CD4-positive, alpha-beta memory T cell (primary cell): ENCODE measurements at regions not wholly inside any gene's neighbourhood (a gene's known extent, or its start where the extent isn't known, plus 50 kb on each side); places are given as distances from the start of the nearest gene placed in this dataset.

Source experiments
- CTCF ChIA-PET: fragments of 350-600 bp; sonication (Branson Sonifier 250); formaldehyde crosslinking; loops from one replicate; lab custom pipeline; 2021; ENCODE audit warnings: inconsistent platforms; ENCODE audit not compliant: partially characterized antibody; lab: Charles Lee
- POLR2A ChIA-PET: fragments of 350-600 bp; sonication (Branson Sonifier 250); formaldehyde crosslinking; loops from one replicate; lab custom pipeline; 2021; ENCODE audit not compliant: partially characterized antibody; lab: Charles Lee
- DNase-seq, 5 donors: peaks; one replicate each; pipeline versions ENCODE4 v3.0.0 to v3.0.0-alpha.2; 2020 to 2022; ENCODE audit warnings: mixed read lengths in 1 of 5
- H3K27ac ChIP-seq: one replicate; pipeline ENCODE4 v1.7.0; 2013; ENCODE audit warnings: low read depth, low read length
- H3K27me3 ChIP-seq: 2 replicates; pipeline ENCODE4 v1.7.0; 2013; ENCODE audit warnings: mild to moderate bottlenecking, low read length, moderate library complexity; ENCODE audit not compliant: insufficient read depth
- H3K36me3 ChIP-seq: 2 replicates; pipeline ENCODE4 v1.7.0; 2013; ENCODE audit warnings: mild to moderate bottlenecking, low read length, moderate library complexity; ENCODE audit not compliant: insufficient read depth
- H3K4me1 ChIP-seq: 2 replicates; pipeline ENCODE4 v1.7.0; 2013; ENCODE audit warnings: mild to moderate bottlenecking, low read length, moderate library complexity; ENCODE audit not compliant: insufficient read depth
- H3K4me3 ChIP-seq, 2 donors: one replicate each; pipeline ENCODE4 v1.7.0; 2013; ENCODE audit warnings: low read length in 2 of 2, mild to moderate bottlenecking in 1 of 2
- H3K9me3 ChIP-seq, 2 donors: one replicate each; pipeline ENCODE4 v1.7.0; 2013; ENCODE audit warnings: low read length in 2 of 2, control low read depth in 1 of 2; ENCODE audit not compliant: control insufficient read depth in 1 of 2
- H3K27ac Mint-ChIP-seq, 7 donors: one replicate each; pipeline ENCODE4 v1.8.0; 2020 to 2021; ENCODE audit warnings: mixed read lengths in 7 of 7, mild to moderate bottlenecking in 6 of 7, inconsistent platforms in 3 of 7, moderate library complexity in 3 of 7
- H3K27me3 Mint-ChIP-seq, 2 donors: one replicate each; pipeline ENCODE4 v1.8.0; 2020 to 2021; ENCODE audit warnings: mixed read lengths in 2 of 2
- H3K36me3 Mint-ChIP-seq, 2 donors: one replicate each; pipeline ENCODE4 v1.8.0; 2020 to 2021; ENCODE audit warnings: mixed read lengths in 2 of 2, inconsistent platforms in 1 of 2, mild to moderate bottlenecking in 1 of 2
- H3K4me1 Mint-ChIP-seq, 4 donors: one replicate each; pipeline ENCODE4 v1.8.0; 2020 to 2021; ENCODE audit warnings: mixed read lengths in 4 of 4, mild to moderate bottlenecking in 1 of 4
- H3K4me3 Mint-ChIP-seq, 8 donors: one replicate each; pipeline ENCODE4 v1.8.0; 2020 to 2021; ENCODE audit warnings: mixed read lengths in 8 of 8, mild to moderate bottlenecking in 7 of 8, moderate library complexity in 6 of 8, inconsistent platforms in 3 of 8
- H3K9me3 Mint-ChIP-seq, 8 donors: one replicate each; pipeline ENCODE4 v1.8.0; 2020 to 2021; ENCODE audit warnings: mixed read lengths in 8 of 8, mild to moderate bottlenecking in 5 of 8, inconsistent platforms in 3 of 8, moderate library complexity in 1 of 8
- intact Hi-C: fragments of 100-400 bp; cut with micrococcal nuclease; formaldehyde crosslinking; loops from one replicate; pipeline ENCODE4 v1.15.1; 2023

DNA sequence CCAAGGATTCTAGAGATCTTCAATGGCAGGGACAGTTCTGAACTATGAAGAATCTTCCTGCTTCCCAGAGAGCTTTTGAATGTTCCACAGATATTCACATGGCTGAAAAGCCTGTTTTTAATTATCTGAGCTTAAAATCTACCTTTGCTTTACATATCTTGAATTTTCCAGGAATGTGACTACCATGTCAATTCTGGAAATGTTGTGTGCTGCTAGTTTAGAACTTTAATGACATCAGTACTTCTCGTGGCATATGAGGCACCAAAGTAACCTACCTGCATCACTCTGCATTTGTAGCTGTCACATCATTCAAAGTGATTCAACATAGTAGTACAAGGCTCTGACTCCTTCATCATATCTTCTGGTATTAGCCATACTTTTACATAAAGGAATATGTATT lies 122.7 kb upstream of the NFIA start:
- Mint-ChIP-seq H3K4me3 (no peak overlapping the region), H3K4me1 (no peaks in the 10 kb centered on the region), H3K27me3 (peaks cover 9 to 24% of the 10 kb centered on the region in 2 donors), H3K27ac (peak overlapping the region in 1 of 7 donors; percentile 3), H3K36me3 (no peaks in the 10 kb centered on the region), H3K9me3 (peaks cover 2 to 26% (median 11%) of the 10 kb centered on the region in 8 donors)
- Histone ChIP-seq H3K4me1 (no peaks in the 10 kb centered on the region), H3K27ac (no peak overlapping the region), H3K9me3 (no peaks in the 10 kb centered on the region), H3K27me3 (no peaks in the 10 kb centered on the region), H3K36me3 (no peaks in the 10 kb centered on the region), H3K4me3 (no peak overlapping the region)
- ChIA-PET CTCF (interaction anchor here (0.5 kb wide), 1 partner anchor 534 kb away, joined by 3 read pairs; no protein-coding TSS in a partner anchor), POLR2A (no interaction called here)
- DNase-seq = no peak
- intact Hi-C loops = no loop called here

GRCh38 chr1:60958001-60958400 lies 124.4 kb upstream of the NFIA start:
- no peaks in the 10 kb centered on the region for H3K4me1 ChIP-seq
- peaks cover 0 to 14% (median 2%) of the 10 kb centered on the region in 8 donors for H3K9me3 Mint-ChIP-seq
- H3K36me3 ChIP-seq = no peaks in the 10 kb centered on the region
- H3K4me3 ChIP-seq = no peak overlapping the region
- H3K27ac Mint-ChIP-seq = no peak overlapping the region
- H3K27me3 Mint-ChIP-seq = peaks cover 12 to 23% of the 10 kb centered on the region in 2 donors
- no peak overlapping the region for H3K4me3 Mint-ChIP-seq
- ChIA-PET POLR2A (no interaction called here), CTCF (no interaction called here)
- H3K27ac ChIP-seq = no peak overlapping the region
- H3K4me1 Mint-ChIP-seq = no peaks in the 10 kb centered on the region
- DNase-seq = no peak
- no peaks in the 10 kb centered on the region for H3K9me3 ChIP-seq
- H3K36me3 Mint-ChIP-seq = no peaks in the 10 kb centered on the region
- H3K27me3 ChIP-seq = no peaks in the 10 kb centered on the region
- intact Hi-C loops = no loop called here

DNA sequence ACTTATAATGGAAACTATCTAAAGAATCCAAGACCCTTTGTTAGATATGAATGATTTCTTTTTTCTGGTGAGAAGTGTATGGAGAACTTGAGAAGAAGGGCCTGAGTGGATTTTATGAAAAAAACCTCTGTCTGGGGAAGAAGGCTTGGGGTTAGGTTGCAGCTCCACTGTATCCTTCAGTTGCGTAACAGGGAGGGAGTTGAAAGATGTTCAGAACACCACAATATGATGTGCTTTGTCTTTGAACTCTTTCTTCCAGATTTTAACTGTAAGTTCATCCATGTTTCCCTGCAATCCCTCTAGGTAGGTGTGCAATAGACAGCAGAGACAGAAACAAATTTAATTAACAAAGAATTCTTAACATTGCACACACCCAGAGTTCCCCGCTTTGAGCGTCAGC lies 125.8 kb upstream of the NFIA start:
- H3K4me3 ChIP-seq = no peak overlapping the region
- intact Hi-C loops = no loop called here
- Mint-ChIP-seq H3K36me3 (no peaks in the 10 kb centered on the region), H3K27ac (no peak overlapping the region), H3K4me1 (no peaks in the 10 kb centered on the region), H3K27me3 (peaks cover 6 to 30% of the 10 kb centered on the region in 2 donors), H3K4me3 (no peak overlapping the region), H3K9me3 (peaks cover 0 to 6% (median 0%) of the 10 kb centered on the region in 8 donors)
- H3K36me3 ChIP-seq = no peaks in the 10 kb centered on the region
- no peak for DNase-seq
- H3K9me3 ChIP-seq = no peaks in the 10 kb centered on the region
- ChIA-PET CTCF (no interaction called here), POLR2A (no interaction called here)
- no peaks in the 10 kb centered on the region for H3K27me3 ChIP-seq
- no peak overlapping the region for H3K27ac ChIP-seq
- H3K4me1 ChIP-seq = no peaks in the 10 kb centered on the region

DNA sequence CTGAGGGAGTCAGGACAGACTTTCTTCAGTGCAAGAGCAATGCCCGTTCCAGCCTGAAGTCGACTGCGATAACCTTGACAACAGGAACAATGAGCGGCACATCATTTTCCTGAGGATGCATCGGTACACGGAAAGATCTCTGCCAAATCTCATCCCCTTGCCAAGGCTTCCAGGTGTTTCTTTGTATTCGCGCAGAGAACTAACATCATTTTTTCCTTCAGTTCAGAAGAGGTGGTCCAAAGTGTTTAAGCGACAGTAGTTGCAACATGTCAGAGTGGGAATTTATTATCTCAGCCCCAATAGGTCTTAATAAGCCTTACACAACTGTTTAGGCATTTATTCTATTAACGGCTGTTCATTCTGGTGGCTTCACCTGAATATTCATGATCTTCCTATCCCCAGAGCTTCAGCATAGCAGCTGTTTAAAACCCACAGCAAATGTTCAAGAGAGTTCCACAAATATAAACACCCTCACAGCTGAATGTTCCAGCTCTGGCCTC lies 129.7 kb upstream of the NFIA start:
- intact Hi-C loops = no loop called here
- no peaks in the 10 kb centered on the region for H3K4me1 Mint-ChIP-seq
- no peak overlapping the region for H3K4me3 Mint-ChIP-seq
- no peaks in the 10 kb centered on the region for H3K36me3 ChIP-seq
- no peaks in the 10 kb centered on the region for H3K4me1 ChIP-seq
- no peaks in the 10 kb centered on the region for H3K9me3 ChIP-seq
- no peak overlapping the region for H3K27ac Mint-ChIP-seq
- ChIA-PET POLR2A (no interaction called here), CTCF (no interaction called here)
- no peaks in the 10 kb centered on the region for H3K36me3 Mint-ChIP-seq
- H3K27ac ChIP-seq = no peak overlapping the region
- DNase-seq = no peak
- no peaks in the 10 kb centered on the region for H3K27me3 ChIP-seq
- peaks cover 15 to 34% of the 10 kb centered on the region in 2 donors for H3K27me3 Mint-ChIP-seq
- peaks cover 0 to 6% (median 0%) of the 10 kb centered on the region in 8 donors for H3K9me3 Mint-ChIP-seq
- no peak overlapping the region for H3K4me3 ChIP-seq

- no peaks in the 10 kb centered on the region for H3K4me1 Mint-ChIP-seq
- H3K27ac Mint-ChIP-seq = no peak overlapping the region
- Histone ChIP-seq H3K36me3 (no peaks in the 10 kb centered on the region), H3K9me3 (no peaks in the 10 kb centered on the region), H3K27ac (no peak overlapping the region), H3K4me1 (no peaks in the 10 kb centered on the region), H3K27me3 (no peaks in the 10 kb centered on the region), H3K4me3 (no peak overlapping the region)
- CTCF ChIA-PET = no interaction called here
- intact Hi-C loops = no loop called here
- POLR2A ChIA-PET = no interaction called here
- no peaks in the 10 kb centered on the region for H3K36me3 Mint-ChIP-seq
- peaks cover 20 to 31% of the 10 kb centered on the region in 2 donors for H3K27me3 Mint-ChIP-seq
- H3K4me3 Mint-ChIP-seq = no peak overlapping the region
- DNase-seq = no peak
- peaks cover 0 to 6% (median 0%) of the 10 kb centered on the region in 8 donors for H3K9me3 Mint-ChIP-seq
Measured at GRCh38 chr1:60950224-60951063, 131.9 kb upstream of the NFIA start.

DNA sequence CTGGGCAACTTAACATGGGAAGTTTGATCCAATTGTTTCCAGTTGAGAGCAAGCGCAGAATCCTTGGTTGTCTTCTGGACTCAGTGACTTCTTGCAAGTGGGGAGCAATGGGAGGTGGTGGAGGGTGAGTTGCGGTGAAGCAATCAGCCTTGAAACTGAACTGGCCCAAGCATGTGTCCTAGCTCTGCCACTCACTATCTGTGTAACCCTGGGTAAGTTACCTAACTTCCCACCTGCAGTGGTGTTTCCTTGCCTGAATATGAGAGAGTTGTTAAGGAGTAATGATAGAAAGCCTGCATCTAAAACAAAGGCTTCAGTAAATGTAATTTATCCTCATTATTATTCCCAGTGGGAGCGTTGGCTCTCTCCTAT lies 132.5 kb upstream of the NFIA start:
- Histone ChIP-seq H3K27ac (no peak overlapping the region), H3K4me1 (no peaks in the 10 kb centered on the region), H3K27me3 (no peaks in the 10 kb centered on the region), H3K9me3 (no peaks in the 10 kb centered on the region), H3K4me3 (no peak overlapping the region), H3K36me3 (no peaks in the 10 kb centered on the region)
- Mint-ChIP-seq H3K27ac (no peak overlapping the region), H3K27me3 (peaks cover 20 to 29% of the 10 kb centered on the region in 2 donors), H3K9me3 (peaks cover 0 to 4% (median 0%) of the 10 kb centered on the region in 8 donors), H3K36me3 (no peaks in the 10 kb centered on the region), H3K4me1 (no peaks in the 10 kb centered on the region), H3K4me3 (no peak overlapping the region)
- POLR2A ChIA-PET = no interaction called here
- no peak for DNase-seq
- CTCF ChIA-PET = no interaction called here
- intact Hi-C loops = no loop called here

- Mint-ChIP-seq H3K36me3 (no peaks in the 10 kb centered on the region), H3K4me3 (peak overlapping the region in 1 of 8 donors; percentile 17), H3K9me3 (no peaks in the 10 kb centered on the region), H3K27me3 (peaks cover 17 to 24% of the 10 kb centered on the region in 2 donors), H3K4me1 (no peaks in the 10 kb centered on the region), H3K27ac (no peak overlapping the region)
- Histone ChIP-seq H3K4me3 (no peak overlapping the region), H3K9me3 (no peaks in the 10 kb centered on the region), H3K36me3 (no peaks in the 10 kb centered on the region), H3K27me3 (no peaks in the 10 kb centered on the region), H3K27ac (no peak overlapping the region), H3K4me1 (no peaks in the 10 kb centered on the region)
- CTCF ChIA-PET = no interaction called here
- intact Hi-C loops = no loop called here
- DNase-seq = no peak
- POLR2A ChIA-PET = no interaction called here
Measured at GRCh38 chr1:60949154-60949825, 133.1 kb upstream of the NFIA start.
